NT2/D1 (cell line): ENCODE measurements at regions not wholly inside any gene's neighbourhood (a gene's known extent, or its start where the extent isn't known, plus 50 kb on each side); places are given as distances from the start of the nearest gene placed in this dataset.

Source experiments
- SUZ12 ChIP-seq: IDR thresholded peaks from 2 replicates; pipeline ENCODE4 v1.6.1; 2011; ENCODE audit not compliant: insufficient read length, insufficient read depth; ENCODE audit errors: extremely low read depth
- YY1 ChIP-seq: IDR thresholded peaks from 2 replicates; pipeline ENCODE4 v1.6.1; 2011; ENCODE audit not compliant: insufficient read length, insufficient read depth
- ZNF274 ChIP-seq: IDR thresholded peaks from 2 replicates; pipeline ENCODE4 v1.6.1; 2011; ENCODE audit warnings: mild to moderate bottlenecking, low read depth, low read length

DNA sequence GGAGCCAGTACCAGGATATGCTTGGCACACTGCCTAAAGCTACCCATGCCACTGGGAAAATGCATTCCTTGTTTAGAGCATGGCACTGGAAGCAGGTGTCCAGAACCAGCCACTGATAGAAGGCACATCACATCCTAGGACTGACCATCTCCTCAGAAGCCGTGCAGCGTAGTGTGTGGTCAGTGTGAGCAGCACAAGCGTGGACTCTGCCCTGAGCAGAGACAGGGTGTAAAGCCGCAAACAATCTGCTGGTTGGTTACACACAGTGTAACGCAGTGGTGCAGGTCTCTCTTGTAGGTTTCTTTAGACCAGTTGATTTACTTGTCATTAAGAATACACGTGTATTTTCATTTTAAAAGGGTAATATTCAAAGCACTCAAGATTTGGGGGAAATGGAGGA is 377.8 kb upstream of the HS6ST1 start:
- no peak for TF ChIP-seq YY1
- TF ChIP-seq SUZ12, result no peak
- TF ChIP-seq ZNF274, result no peak
